Putamen (tissue), 1 donor: ENCODE measurements at regions not wholly inside any gene's neighbourhood (a gene's known extent, or its start where the extent isn't known, plus 50 kb on each side); places are given as distances from the start of the nearest gene placed in this dataset.

Experiments
- DNase-seq: peaks from one replicate; pipeline ENCODE4 v3.0.0-alpha.2; 2016; ENCODE audit warnings: low spot score

DNA sequence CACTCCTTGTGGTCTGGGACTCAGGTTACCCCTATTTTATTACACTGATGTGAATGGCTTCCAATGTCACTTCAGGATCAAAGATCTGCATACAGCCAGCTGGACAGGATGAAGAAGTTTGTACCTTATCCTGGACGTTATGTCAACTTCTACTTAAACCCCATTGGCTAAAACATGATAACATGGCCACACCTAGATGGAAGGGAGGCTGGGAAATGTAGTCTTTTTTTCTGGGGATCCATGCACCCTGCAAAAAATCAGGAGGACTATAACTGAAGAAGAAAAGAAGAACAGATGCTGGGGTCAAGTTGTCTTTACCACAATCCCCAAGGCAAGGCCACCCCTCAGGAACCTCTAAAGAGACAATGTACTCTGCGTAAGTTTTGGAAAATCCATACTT lies 459.2 kb downstream of the BCOR start:
- no peak for DNase-seq

DNA sequence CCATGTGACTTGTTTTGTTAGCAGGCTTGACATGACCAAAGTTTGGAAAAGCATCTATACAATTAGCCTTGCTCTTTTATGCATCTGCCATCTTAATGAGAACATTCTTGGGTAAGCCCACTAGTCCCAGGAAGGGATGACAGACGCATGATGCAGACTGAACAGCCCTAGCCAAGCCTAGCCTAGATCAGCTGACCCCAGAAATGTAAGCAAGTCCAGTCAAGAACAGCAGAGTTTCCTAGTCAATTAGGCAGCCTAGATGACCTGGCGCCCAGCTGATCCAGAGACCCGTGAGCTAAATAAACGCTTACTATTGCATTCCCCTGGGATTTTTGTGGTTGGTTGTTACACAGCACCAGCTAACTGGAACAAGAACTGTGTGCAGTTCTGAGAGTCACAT lies 457.9 kb downstream of the BCOR start:
- DNase-seq: no peak

DNA sequence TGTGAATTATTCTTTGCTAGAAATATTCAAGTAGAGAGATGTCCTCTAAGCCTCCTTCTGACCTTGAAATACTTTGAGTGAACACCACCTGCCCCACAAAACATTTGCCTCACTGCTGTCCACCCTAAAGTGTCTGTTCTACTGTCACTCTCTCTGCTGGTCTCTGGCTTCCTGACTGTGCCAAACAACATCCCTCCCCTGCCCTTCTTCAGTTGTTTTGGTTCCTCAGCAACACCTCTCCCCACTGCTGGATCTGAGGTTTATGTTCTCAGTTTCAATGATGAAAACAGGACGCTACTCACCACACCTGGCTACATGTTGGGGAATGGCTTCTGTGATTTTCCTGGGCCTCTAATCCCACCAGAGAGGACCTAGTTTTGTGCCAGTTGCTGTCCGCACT lies 456.9 kb downstream of the BCOR start:
- DNase-seq: no peak

DNA sequence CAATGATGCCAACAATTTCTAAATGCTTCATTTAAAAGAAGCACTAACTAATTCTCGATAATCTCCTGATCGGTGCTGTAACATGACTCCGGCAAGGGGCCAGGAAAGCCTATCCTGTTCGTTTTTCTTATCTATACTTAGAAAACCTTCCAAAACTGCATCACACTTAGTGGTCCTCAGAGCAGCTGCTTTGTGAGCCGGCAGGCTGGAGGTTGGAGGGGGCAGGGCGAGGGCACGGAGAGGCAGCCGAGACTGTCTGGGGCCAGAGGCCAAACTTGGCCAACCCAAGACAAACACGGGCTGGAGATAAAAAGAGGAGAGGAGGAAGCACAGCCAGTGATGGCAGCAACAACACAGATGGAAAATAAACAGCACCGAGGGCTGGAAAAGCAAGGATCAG lies 455.7 kb downstream of the BCOR start:
- no peak for DNase-seq

- no peak for DNase-seq
These were observed 454.2 kb downstream of the BCOR start for GRCh38 chrX:39643550-39643949.

DNA sequence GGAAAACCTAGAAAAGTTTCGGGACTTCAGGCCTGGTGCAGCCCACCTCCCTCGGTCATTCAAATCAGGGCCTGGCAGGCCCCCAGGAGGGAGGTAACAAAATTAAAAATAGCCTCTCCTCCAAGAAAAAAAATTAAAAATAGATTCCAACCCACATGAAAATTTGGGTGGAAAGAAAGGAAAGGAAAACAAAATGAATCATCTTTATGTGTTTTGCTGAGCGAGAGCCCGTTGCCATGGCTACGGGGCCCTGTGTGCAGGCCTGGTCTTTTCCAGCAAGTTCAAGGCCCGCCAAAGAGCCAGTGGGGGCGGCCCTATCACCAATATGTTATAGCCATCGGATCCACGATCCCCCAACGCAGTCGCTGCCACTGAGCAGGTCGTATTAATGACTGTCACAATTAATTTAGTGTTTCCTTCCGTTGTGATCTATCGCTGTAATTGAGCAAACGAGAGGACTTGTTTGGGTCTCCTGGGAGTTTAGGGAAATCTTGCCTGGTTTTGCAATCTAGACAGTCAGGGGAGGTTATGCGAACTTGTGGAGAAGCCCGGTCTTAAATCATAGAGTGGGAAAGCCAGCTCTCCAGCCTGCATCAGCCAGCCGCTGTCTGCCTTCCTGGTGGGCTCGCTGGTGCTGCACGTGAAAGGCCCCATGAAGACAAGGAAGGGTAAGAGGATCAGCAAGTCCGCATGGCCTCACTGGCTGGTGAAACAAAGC lies 452.4 kb downstream of the BCOR start:
- peak; percentile 9 for DNase-seq

GRCh38 chrX:39648548-39649254 lies 449.1 kb downstream of the BCOR start:
- no peak for DNase-seq

- DNase-seq: no peak
These were observed 446.9 kb downstream of the BCOR start for GRCh38 chrX:39650768-39651347.

DNA sequence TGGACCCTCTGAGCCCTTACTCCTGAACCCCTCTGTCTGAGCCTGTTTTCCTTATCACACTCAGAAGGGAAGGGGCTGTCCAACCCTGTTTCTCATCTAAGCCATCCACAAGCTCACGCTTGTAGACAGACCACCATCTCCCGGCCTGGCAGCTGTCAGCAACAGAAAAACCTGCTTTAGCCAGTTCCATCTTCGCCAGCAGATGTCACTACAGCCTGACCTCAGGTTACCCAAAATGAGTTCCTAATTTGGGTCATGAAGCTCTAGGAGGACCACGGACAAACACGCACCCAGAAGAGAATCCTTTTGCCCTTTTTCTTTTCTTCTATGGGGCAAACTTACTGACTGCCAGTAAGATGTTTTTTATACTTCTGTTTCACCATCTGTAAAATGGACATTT lies 445.4 kb downstream of the BCOR start:
- peak; percentile 12 for DNase-seq

- peak; percentile 89 for DNase-seq
These were observed 444.1 kb downstream of the BCOR start for GRCh38 chrX:39653691-39654090.

DNA sequence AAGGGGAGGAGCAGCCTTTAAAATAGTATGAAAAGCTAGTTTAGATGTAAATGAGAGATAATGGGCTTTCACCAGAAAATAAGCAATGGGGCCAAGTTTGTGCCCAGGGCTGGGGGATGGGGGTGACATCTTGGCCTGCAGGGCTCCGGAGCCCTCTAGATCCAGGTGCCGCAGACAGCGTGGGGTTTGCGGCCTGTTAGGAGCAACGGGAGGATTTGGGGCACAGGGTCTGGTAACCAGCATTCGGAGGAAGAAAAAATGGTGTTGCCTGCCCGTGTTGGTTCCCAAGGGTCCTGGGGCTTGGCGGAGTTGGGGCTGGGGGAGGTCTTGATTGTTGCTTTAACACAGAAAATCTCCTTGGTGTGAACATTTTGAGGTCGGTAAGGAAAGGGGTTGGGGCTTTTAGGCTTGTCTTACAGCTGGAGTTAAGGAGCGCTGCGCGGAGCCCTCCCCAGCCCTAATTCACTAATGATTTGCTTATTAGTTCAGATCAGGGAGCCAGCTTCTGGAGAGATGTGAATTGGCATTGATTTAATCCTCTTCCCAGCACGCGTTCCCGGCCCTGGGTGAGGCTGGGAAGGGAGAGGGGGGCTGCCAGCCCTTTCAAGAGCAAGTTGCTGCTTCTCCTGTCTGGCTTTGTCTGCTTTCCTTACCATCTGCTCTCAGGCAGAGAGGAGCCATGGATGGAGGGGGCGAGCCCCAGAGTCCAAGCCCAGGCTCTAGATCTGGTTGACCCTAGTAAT lies 443.4 kb downstream of the BCOR start:
- peak; percentile 7 for DNase-seq

DNA sequence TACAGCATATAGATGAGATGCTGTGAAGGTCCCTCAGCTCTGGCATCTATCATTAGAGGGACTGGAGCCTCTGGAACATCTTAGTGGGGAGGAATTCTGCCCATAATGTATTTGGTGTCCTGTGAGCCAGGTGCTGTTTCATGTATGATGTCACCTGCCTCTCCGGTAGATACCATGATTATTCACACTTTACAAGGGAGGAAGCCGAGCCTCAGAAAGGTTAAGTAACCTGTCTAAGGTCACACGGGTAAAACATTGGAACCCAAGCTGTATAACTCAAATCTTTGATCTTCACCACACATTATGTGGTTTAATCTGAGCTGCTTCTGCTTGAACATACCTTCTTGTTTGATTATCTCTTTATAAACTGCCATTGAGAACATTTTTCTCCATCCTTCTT lies 442.8 kb downstream of the BCOR start:
- DNase-seq: no peak

GRCh38 chrX:39661116-39661907 lies 436.4 kb downstream of the BCOR start:
- no peak for DNase-seq

GRCh38 chrX:39665830-39666518 lies 431.8 kb downstream of the BCOR start:
- DNase-seq: no peak

DNA sequence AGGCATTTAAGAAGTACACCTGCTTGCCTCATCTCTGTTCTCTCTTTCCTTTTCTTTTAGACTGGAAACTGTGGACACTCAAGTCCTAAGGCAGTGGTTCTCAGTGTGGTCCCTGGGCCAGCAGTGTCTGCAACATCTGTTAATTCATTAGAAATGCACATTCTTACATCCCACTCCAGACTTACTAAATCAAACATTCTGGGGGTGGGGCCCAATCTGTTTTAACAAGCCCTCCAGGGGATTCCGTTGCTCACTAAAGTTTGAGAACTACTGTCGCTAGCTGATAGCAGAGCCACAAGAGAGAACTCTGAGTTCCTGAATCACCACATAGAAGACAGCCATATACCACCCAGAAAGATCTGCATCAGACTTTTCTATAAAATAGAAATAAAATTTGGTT lies 430.6 kb downstream of the BCOR start:
- no peak for DNase-seq

- no peak for DNase-seq
These were observed 429.8 kb downstream of the BCOR start for GRCh38 chrX:39667736-39668482.

- DNase-seq: no peak
These were observed 428.1 kb downstream of the BCOR start for GRCh38 chrX:39669668-39670067.

DNA sequence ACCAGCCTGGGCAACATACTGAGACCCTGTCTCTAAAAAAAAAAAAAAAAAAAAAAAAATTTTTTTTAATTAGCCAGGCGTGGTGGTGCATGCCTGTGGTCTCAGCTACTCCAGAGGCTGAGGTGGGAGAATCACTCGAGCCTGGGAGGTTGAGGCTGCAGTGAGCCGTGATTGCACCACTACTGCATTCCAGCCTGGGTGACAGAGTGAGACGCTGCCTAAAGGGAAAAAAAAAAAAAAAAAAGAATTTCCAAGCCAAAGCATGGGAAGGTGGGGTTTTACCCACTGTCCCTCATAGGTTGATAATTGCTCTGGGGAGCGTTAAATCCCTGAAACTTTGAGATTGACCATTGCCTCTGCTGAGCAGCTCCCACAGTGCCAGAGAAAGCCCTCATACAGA lies 427.5 kb downstream of the BCOR start:
- no peak for DNase-seq

DNA sequence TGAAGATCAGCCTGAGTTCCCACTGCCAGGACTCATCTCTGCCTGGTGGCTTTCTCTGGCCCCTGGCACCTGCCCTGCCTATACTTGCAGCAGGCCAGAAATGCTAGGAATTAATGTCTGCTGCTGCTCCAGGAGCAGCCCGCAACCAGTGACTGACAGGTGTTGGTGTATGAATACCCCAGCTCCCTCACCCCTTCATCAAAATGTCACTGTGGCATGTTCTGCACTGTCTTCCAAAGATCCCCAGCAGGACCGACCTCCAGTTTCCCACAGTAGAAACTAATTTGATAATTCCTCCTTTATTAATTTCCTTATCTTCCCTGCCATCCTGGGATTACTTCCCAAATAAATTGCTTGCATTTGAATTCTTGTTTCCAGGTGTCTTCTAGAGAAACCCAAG lies 425.4 kb downstream of the BCOR start:
- DNase-seq: no peak

DNA sequence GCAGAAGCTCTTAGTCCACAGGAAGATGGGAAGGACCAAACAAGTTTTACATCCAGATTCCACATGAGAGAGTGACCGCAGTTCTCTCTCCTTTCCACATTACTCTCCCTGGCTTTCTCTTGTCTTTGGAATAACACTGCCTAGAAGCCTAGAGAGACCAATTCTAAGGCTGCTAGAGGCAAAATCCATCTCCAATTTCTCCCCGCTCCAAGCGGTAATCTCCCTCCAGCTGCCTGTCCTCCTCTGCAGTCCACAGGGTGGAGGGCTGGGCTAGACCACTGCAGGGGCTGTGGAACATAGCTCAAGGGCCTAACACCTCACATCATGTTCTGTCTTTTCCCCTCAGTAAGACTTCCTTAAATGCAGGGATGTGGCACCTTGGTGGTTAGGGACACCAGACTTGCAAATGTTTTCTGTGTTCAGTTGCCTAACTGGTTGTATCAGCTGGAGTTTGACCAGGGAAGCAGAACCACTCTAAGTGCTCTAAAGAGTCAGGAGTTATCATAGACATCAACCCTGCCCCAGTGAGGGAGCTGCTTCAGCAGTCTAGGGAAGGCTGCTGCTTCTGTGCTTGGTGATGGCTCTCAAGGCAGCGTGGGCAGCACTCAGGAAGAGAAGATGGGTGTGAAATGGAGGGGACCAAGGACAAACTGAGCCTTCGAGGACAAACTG lies 423.1 kb downstream of the BCOR start:
- no peak for DNase-seq
